OCI-LY7 (cell line): ENCODE measurements at regions not wholly inside any gene's neighbourhood (a gene's known extent, or its start where the extent isn't known, plus 50 kb on each side); places are given as distances from the start of the nearest gene placed in this dataset.

Source experiments
- EZH2phosphoT487 ChIP-seq: fragments of 200-600 bp; sonication (generic); IDR thresholded peaks from 2 replicates; pipeline ENCODE4 v1.6.1; 2018; ENCODE audit warnings: low read depth, borderline replicate concordance, mild to moderate bottlenecking, mixed run types, antibody characterized with exemption, low read length, moderate library complexity, mixed read lengths
- TF ChIP-seq, protein P1 (sequence below): fragments of 200-600 bp; sonication (generic); conservative IDR thresholded peaks from 2 replicates; pipeline ENCODE4 v1.5.1; 2014; ENCODE audit warnings: mild to moderate bottlenecking, antibody characterized with exemption, low read length, moderate library complexity, mixed read lengths

DNA sequence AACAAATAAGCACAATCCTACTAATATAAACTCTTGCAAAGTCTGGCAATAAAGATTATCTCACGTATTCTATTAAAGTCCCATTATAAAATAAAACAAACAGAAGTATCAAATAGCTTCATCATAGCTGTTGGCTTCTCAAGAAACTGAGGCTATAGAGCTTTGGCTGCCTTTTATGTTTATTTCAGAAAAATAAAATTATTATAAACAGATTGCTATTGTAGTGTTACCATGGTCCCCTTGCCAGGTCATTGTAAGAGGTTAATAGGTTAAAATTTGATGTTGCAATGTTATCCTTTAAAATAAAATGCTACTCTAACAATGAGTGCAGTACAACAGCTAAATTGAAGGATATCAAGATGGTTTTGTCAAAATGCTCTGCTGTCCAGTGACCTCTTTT, 828.8 kb upstream of the SOX9 start:
- TF ChIP-seq, protein P1, sequence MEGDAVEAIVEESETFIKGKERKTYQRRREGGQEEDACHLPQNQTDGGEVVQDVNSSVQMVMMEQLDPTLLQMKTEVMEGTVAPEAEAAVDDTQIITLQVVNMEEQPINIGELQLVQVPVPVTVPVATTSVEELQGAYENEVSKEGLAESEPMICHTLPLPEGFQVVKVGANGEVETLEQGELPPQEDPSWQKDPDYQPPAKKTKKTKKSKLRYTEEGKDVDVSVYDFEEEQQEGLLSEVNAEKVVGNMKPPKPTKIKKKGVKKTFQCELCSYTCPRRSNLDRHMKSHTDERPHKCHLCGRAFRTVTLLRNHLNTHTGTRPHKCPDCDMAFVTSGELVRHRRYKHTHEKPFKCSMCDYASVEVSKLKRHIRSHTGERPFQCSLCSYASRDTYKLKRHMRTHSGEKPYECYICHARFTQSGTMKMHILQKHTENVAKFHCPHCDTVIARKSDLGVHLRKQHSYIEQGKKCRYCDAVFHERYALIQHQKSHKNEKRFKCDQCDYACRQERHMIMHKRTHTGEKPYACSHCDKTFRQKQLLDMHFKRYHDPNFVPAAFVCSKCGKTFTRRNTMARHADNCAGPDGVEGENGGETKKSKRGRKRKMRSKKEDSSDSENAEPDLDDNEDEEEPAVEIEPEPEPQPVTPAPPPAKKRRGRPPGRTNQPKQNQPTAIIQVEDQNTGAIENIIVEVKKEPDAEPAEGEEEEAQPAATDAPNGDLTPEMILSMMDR = no peak
- no peak for TF ChIP-seq EZH2phosphoT487
